ENCODE measurements at regions not wholly inside any gene's neighbourhood (a gene's known extent, or its start where the extent isn't known, plus 50 kb on each side); places are given as distances from the start of the nearest gene placed in this dataset.

DNA sequence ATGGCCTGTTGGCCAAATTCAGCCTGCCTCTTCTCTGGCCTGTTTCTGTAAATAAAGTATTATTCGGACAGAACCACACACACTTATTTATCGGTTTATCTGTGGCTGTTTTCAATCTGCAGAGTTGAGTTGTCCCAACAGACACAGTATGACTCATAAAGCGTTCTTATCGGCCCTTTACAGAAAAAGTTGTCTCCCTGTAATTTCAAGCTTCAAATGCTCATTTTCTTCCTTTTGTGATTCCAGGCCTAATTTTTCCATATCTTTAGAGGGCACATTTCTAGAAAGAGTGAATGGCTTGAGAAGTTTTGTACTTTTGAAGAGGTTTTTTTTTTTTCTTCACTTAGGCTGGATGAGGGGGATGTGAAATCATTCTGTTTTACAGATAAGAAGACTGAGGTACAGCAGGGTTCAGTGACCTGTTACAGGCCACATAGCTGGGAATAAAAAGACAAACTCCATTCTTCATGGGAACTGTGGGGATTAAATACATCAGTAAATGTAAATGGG lies 440.9 kb downstream of the TSHZ3 start:
- DNase-seq (ENCODE audit: low read depth) = peak; percentile 17
- TF ChIP-seq, protein P1, sequence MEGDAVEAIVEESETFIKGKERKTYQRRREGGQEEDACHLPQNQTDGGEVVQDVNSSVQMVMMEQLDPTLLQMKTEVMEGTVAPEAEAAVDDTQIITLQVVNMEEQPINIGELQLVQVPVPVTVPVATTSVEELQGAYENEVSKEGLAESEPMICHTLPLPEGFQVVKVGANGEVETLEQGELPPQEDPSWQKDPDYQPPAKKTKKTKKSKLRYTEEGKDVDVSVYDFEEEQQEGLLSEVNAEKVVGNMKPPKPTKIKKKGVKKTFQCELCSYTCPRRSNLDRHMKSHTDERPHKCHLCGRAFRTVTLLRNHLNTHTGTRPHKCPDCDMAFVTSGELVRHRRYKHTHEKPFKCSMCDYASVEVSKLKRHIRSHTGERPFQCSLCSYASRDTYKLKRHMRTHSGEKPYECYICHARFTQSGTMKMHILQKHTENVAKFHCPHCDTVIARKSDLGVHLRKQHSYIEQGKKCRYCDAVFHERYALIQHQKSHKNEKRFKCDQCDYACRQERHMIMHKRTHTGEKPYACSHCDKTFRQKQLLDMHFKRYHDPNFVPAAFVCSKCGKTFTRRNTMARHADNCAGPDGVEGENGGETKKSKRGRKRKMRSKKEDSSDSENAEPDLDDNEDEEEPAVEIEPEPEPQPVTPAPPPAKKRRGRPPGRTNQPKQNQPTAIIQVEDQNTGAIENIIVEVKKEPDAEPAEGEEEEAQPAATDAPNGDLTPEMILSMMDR (IDR thresholded peaks at IDR 0.05; ENCODE audit: insufficient read depth, low read depth, low read length) = no peak
- no peak overlapping the region for H3K4me3 ChIP-seq (ENCODE audit: low read depth, low read length)

DNA sequence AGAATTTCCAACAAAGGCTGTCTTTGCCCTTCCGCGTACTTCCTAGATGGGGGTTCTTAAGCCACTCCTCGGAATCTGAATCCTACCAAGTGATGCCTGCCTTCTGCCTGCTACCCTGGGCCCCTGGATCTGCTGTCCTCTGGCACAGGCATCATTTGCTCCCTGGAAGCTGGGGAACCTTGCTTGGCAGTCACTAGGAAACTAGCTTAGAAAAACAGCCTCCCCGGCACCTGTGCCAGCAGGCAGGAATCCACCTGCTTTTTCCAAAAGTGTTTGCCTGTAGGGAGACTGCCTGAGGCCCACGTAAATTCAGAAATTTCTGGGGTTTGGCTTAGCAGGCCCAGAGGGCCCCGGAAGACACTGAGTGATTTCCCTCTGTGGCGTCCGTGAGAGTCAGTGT lies 442.4 kb downstream of the TSHZ3 start:
- no peak for DNase-seq (ENCODE audit: low read depth)
- H3K4me3 ChIP-seq (ENCODE audit: low read depth, low read length) = no peak overlapping the region
- TF ChIP-seq, protein P1 (IDR thresholded peaks at IDR 0.05; ENCODE audit: insufficient read depth, low read depth, low read length) = no peak

DNA sequence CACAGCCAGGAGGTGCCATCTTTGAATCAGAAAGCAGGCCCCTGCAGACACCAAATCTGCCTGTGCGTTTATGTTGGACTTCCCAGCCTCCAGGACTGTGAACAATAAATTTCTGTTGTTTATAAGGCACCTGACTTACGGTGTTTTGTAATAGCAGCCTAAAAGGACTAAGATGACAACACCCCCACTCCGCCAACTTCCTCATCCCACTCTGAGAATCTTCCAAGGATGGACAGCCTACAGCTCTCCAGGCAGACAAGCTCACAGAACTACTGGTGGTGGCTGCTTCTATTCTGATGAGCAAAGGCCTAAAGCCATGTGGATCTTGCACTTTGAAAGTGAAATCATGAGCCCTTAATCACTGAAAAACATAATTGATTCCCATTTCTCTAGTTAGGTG lies 449.2 kb downstream of the TSHZ3 start:
- H3K4me3 ChIP-seq (ENCODE audit: low read depth, low read length) = no peak overlapping the region
- TF ChIP-seq, protein P1 (IDR thresholded peaks at IDR 0.05; ENCODE audit: insufficient read depth, low read depth, low read length) = no peak
- no peak for DNase-seq (ENCODE audit: low read depth)

- TF ChIP-seq, protein P1 (IDR thresholded peaks at IDR 0.05; ENCODE audit: insufficient read depth, low read depth, low read length) = no peak
- no peak for DNase-seq (ENCODE audit: low read depth)
- no peak overlapping the region for H3K4me3 ChIP-seq (ENCODE audit: low read depth, low read length)
These were observed 450.7 kb downstream of the TSHZ3 start for GRCh38 chr19:30898353-30899103.

DNA sequence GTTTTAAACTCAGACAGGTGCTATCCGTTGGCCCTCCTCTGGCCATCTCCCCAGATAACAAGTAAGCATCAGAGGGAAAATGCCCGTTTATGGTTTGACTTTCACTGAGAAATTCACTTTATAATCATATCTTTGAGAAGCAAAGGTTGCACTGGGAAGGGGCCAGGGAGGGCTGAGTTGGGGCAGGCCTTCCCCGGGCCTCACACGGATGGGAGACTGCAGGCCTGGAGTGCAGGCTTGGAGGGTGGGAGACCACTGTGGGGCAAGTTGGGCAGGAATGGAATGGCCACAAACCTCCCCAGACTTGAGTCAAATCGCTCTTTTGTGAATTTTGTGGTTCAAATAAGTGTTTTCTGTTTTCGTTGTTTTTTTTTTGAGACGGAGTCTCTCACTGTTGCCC lies 451.7 kb downstream of the TSHZ3 start:
- H3K4me3 ChIP-seq (ENCODE audit: low read depth, low read length) = no peak overlapping the region
- no peak for DNase-seq (ENCODE audit: low read depth)
- TF ChIP-seq, protein P1 (IDR thresholded peaks at IDR 0.05; ENCODE audit: insufficient read depth, low read depth, low read length) = no peak

GRCh38 chr19:30897034-30897433 lies 452.2 kb downstream of the TSHZ3 start:
- no peak overlapping the region for H3K4me3 ChIP-seq (ENCODE audit: low read depth, low read length)
- TF ChIP-seq, protein P1 (IDR thresholded peaks at IDR 0.05; ENCODE audit: insufficient read depth, low read depth, low read length) = no peak
- no peak for DNase-seq (ENCODE audit: low read depth)

All from fibroblast of villous mesenchyme (primary cell).